ENCODE measurements at regions not wholly inside any gene's neighbourhood (a gene's known extent, or its start where the extent isn't known, plus 50 kb on each side); places are given as distances from the start of the nearest gene placed in this dataset.

- DNase-seq (ENCODE audit: low read depth, low spot score): no peak
- H3K27ac ChIP-seq (ENCODE audit: low read depth, low read length): no peak overlapping the region
- H3K4me3 ChIP-seq (replicated peaks in 1 of 2; ENCODE audit: low read depth in 1 of 2, low read length in 2 of 2): no peak overlapping the region
- H3K9me3 ChIP-seq (ENCODE audit: control insufficient read depth in 1 of 2, insufficient read depth in 1 of 2, low read depth in 1 of 2, low read length in 2 of 2): no peaks in the 10 kb centered on the region
- no peak overlapping the region for H3K4me2 ChIP-seq (ENCODE audit: low read length)
- no peak overlapping the region for H2AFZ ChIP-seq (ENCODE audit: low read depth, low read length, poor library complexity, severe bottlenecking)
- no peak overlapping the region for H3K9ac ChIP-seq (ENCODE audit: low read length)
- ChIA-PET RAD21 (ENCODE audit: low non-redundant PET in 1 of 2, low total read pairs in 2 of 2, uncharacterized antibody in 2 of 2, unreplicated experiment in 2 of 2) (no interaction called here), CTCF (no interaction called here), POLR2A (no interaction called here)
- no peaks in the 10 kb centered on the region for H3K4me1 ChIP-seq (ENCODE audit: control insufficient read depth in 1 of 2, insufficient read depth in 2 of 2, low read length in 2 of 2)
- H3K36me3 ChIP-seq (ENCODE audit: control insufficient read depth in 1 of 2, insufficient read depth in 2 of 2, low read length in 2 of 2): no peaks in the 10 kb centered on the region
- no peaks in the 10 kb centered on the region for H3K27me3 ChIP-seq (ENCODE audit: insufficient read depth, low read length)
- ATAC-seq: no peak
- BruUV-seq (replicated peaks): no TSS peak
- intact Hi-C loops (cut with micrococcal nuclease): no loop called here
- no peaks in the 10 kb centered on the region for H4K20me1 ChIP-seq (ENCODE audit: insufficient read depth)
- TF ChIP-seq SP1 (IDR thresholded peaks at IDR 0.05; ENCODE audit: low read depth) (no peak), EZH2phosphoT487 (IDR thresholded peaks at IDR 0.05; ENCODE audit: borderline replicate concordance) (no peak), YY1 (IDR thresholded peaks at IDR 0.05; ENCODE audit: extremely low read depth, insufficient replicate concordance, low read depth, low read length) (no peak), MAX (IDR thresholded peaks at IDR 0.05) (no peak), ELF1 (IDR thresholded peaks at IDR 0.05; ENCODE audit: borderline replicate concordance, low read depth) (no peak), POLR2A (IDR thresholded peaks at IDR 0.05; ENCODE audit: borderline replicate concordance, extremely low read depth, insufficient read depth, insufficient read length) (no peak), CEBPB (IDR thresholded peaks at IDR 0.05; ENCODE audit: low read depth) (no peak)
- TF ChIP-seq, protein P1, sequence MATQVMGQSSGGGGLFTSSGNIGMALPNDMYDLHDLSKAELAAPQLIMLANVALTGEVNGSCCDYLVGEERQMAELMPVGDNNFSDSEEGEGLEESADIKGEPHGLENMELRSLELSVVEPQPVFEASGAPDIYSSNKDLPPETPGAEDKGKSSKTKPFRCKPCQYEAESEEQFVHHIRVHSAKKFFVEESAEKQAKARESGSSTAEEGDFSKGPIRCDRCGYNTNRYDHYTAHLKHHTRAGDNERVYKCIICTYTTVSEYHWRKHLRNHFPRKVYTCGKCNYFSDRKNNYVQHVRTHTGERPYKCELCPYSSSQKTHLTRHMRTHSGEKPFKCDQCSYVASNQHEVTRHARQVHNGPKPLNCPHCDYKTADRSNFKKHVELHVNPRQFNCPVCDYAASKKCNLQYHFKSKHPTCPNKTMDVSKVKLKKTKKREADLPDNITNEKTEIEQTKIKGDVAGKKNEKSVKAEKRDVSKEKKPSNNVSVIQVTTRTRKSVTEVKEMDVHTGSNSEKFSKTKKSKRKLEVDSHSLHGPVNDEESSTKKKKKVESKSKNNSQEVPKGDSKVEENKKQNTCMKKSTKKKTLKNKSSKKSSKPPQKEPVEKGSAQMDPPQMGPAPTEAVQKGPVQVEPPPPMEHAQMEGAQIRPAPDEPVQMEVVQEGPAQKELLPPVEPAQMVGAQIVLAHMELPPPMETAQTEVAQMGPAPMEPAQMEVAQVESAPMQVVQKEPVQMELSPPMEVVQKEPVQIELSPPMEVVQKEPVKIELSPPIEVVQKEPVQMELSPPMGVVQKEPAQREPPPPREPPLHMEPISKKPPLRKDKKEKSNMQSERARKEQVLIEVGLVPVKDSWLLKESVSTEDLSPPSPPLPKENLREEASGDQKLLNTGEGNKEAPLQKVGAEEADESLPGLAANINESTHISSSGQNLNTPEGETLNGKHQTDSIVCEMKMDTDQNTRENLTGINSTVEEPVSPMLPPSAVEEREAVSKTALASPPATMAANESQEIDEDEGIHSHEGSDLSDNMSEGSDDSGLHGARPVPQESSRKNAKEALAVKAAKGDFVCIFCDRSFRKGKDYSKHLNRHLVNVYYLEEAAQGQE (IDR thresholded peaks at IDR 0.05; ENCODE audit: low read depth): no peak
- H3K9me2 ChIP-seq (ENCODE audit: insufficient read depth): no peaks in the 10 kb centered on the region
- no peaks in the 10 kb centered on the region for H3K79me2 ChIP-seq (ENCODE audit: insufficient read depth, low read length)
Observed at GRCh38 chr18:46378864-46379207, 274.7 kb downstream of the HAUS1 start.

All from HCT116 (cell line).